SK-N-SH (cell line): ENCODE measurements at regions not wholly inside any gene's neighbourhood (a gene's known extent, or its start where the extent isn't known, plus 50 kb on each side); places are given as distances from the start of the nearest gene placed in this dataset.

Experiments used
- CTCF ChIA-PET: fragments of 300-600, 350-600 bp; formaldehyde crosslinking; extraction: SDS; loops from one replicate; lab custom pipeline; 2021; lab: Yijun Ruan, JAX
- POLR2A ChIA-PET: fragments of 350-600 bp; sonication (Branson Sonifier 250); formaldehyde crosslinking; extraction: SDS; loops from one replicate; lab custom pipeline; 2020; ENCODE audit warnings: antibody characterized with exemption, inconsistent platforms; lab: Yijun Ruan, JAX
- DNase-seq: peaks from one replicate; pipeline ENCODE4 v3.0.0; 2012
- H2AFZ ChIP-seq: fragments of 200-600 bp; sonication (generic); 2 replicates; pipeline ENCODE4 v1.8.1; 2016; ENCODE audit warnings: antibody characterized with exemption, mild to moderate bottlenecking, low read depth
- H3F3A ChIP-seq: fragments of 200-600 bp; sonication (generic); replicated peaks from 2 replicates; pipeline ENCODE3; 2016; ENCODE audit warnings: antibody characterized with exemption, mild to moderate bottlenecking; ENCODE audit not compliant: insufficient read depth
- H3K27ac ChIP-seq, 2 experiments: fragments of 200-500 bp in 1 of 2; fragments of 200-600 bp in 1 of 2; sonication (Bioruptor generic) in 1 of 2; sonication (generic), shearing (Covaris generic) in 1 of 2; 2 replicates each; pipeline versions ENCODE4 v1.5.1 to v1.6.1; 2014 to 2016; ENCODE audit warnings: low read depth in 2 of 2, inconsistent platforms in 1 of 2, low read length in 1 of 2, mild to moderate bottlenecking in 1 of 2, mixed read lengths in 1 of 2
- H3K27me3 ChIP-seq: fragments of 200-600 bp; sonication (generic), shearing (Covaris generic); 2 replicates; pipeline ENCODE4 v1.6.1; 2016; ENCODE audit warnings: mixed run types; ENCODE audit not compliant: insufficient read depth
- H3K36me3 ChIP-seq, 2 experiments: fragments of 200-500 bp in 1 of 2; fragments of 200-600 bp in 1 of 2; sonication (Bioruptor generic) in 1 of 2; sonication (generic) in 1 of 2; replicated peaks in 1 of 2; 2 replicates each; pipeline versions ENCODE3 to v1.5.1; 2014 to 2016; ENCODE audit warnings: low read length in 1 of 2, mild to moderate bottlenecking in 1 of 2; ENCODE audit not compliant: insufficient read depth in 2 of 2, control insufficient read depth in 1 of 2
- H3K4me1 ChIP-seq, 2 experiments: fragments of 200-500 bp in 1 of 2; fragments of 200-600 bp in 1 of 2; sonication (Bioruptor generic) in 1 of 2; sonication (generic), shearing (Covaris generic) in 1 of 2; 2 replicates each; pipeline versions ENCODE4 v1.5.1 to v1.6.1; 2014 to 2016; ENCODE audit warnings: low read depth in 1 of 2, low read length in 1 of 2, mixed run types in 1 of 2; ENCODE audit not compliant: insufficient read depth in 2 of 2, control insufficient read depth in 1 of 2
- H3K4me2 ChIP-seq: fragments of 200-600 bp; sonication (generic), shearing (Covaris generic); 2 replicates; pipeline ENCODE4 v1.6.1; 2017; ENCODE audit warnings: mixed run types
- H3K4me3 ChIP-seq, 2 experiments: fragments of 200-500 bp in 1 of 2; fragments of 200-600 bp in 1 of 2; sonication (Bioruptor generic) in 1 of 2; sonication (generic), shearing (Covaris generic) in 1 of 2; 2 replicates each; pipeline versions ENCODE4 v1.5.1 to v1.8.1; 2014 to 2016; ENCODE audit warnings: low read depth in 2 of 2, inconsistent platforms in 1 of 2, low read length in 1 of 2, mild to moderate bottlenecking in 1 of 2, mixed read lengths in 1 of 2, moderate library complexity in 1 of 2
- H3K79me2 ChIP-seq: fragments of 200-600 bp; sonication (generic); 2 replicates; pipeline ENCODE4 v1.8.1; 2017; ENCODE audit warnings: mild to moderate bottlenecking; ENCODE audit not compliant: insufficient read depth
- H3K9ac ChIP-seq: fragments of 200-600 bp; sonication (generic); 2 replicates; pipeline ENCODE4 v1.6.1; 2017; ENCODE audit warnings: mixed run types
- H3K9me2 ChIP-seq: fragments of 200-600 bp; sonication (generic); 2 replicates; pipeline ENCODE4 v1.6.1; 2017; ENCODE audit warnings: mixed run types
- H3K9me3 ChIP-seq: fragments of 200-600 bp; sonication (generic); 2 replicates; pipeline ENCODE4 v1.6.1; 2017; ENCODE audit warnings: mixed run types, mild to moderate bottlenecking, moderate library complexity
- H4K20me1 ChIP-seq: fragments of 200-600 bp; sonication (generic); 2 replicates; pipeline ENCODE4 v1.6.1; 2017; ENCODE audit warnings: mild to moderate bottlenecking, mixed run types; ENCODE audit not compliant: insufficient read depth
- ELF1 ChIP-seq: IDR thresholded peaks from 2 replicates; pipeline ENCODE4 v1.4.0; 2012
- FOXJ3 ChIP-seq: sonication (generic); formaldehyde crosslinking; IDR thresholded peaks from 2 replicates; pipeline ENCODE4 v1.5.1; 2020; ENCODE audit warnings: mild to moderate bottlenecking, missing genetic modification reagents
- FOXM1 ChIP-seq: IDR thresholded peaks from 2 replicates; pipeline ENCODE4 v1.4.0; 2012; ENCODE audit warnings: low read depth, mild to moderate bottlenecking
- MEF2A ChIP-seq: IDR thresholded peaks from 2 replicates; pipeline ENCODE4 v1.4.0; 2012; ENCODE audit warnings: low read depth, borderline replicate concordance
- NFIC ChIP-seq: IDR thresholded peaks from 2 replicates; pipeline ENCODE4 v1.4.0; 2012; ENCODE audit warnings: borderline replicate concordance
- POLR2AphosphoS5 ChIP-seq: IDR thresholded peaks from 2 replicates; pipeline ENCODE4 v1.6.1; 2012; ENCODE audit warnings: low read depth, low read length
- RAD21 ChIP-seq: IDR thresholded peaks from 2 replicates; pipeline ENCODE4 v1.6.1; 2012; ENCODE audit warnings: mild to moderate bottlenecking, low read length
- SMC3 ChIP-seq: IDR thresholded peaks from 2 replicates; pipeline ENCODE4 v1.6.1; 2012; ENCODE audit warnings: low read depth, low read length, improper control_type of control experiment
- TAF1 ChIP-seq: IDR thresholded peaks from 2 replicates; pipeline ENCODE4 v1.6.1; 2012; ENCODE audit warnings: low read depth, mild to moderate bottlenecking, low read length, moderate library complexity, borderline replicate concordance
- YY1 ChIP-seq: IDR thresholded peaks from 2 replicates; pipeline ENCODE4 v1.4.0; 2012; ENCODE audit warnings: low read depth, mild to moderate bottlenecking
- ZBTB33 ChIP-seq: IDR thresholded peaks from 2 replicates; pipeline ENCODE4 v1.4.0; 2012; ENCODE audit warnings: low read depth, borderline replicate concordance
- WGBS: methylation state at CpG from one replicate; pipeline ENCODE4 v1.1.6; 2017; ENCODE audit warnings: low lambda C conversion rate; 5-methylcytosine and 5-hydroxymethylcytosine counted together

GRCh38 chr2:8580316-8581233 lies 101.3 kb upstream of the ID2 start:
- H3K4me1 ChIP-seq: peaks cover 0 to 33% of the 10 kb centered on the region in 2 experiments; a peak in 1 of 4 replicates
- CTCF ChIA-PET: interaction anchor here (0.6 to 1.6 kb wide), 8 partner anchors 11 to 1153 kb away, joined by 3 to 5 read pairs (median 4); no protein-coding TSS in a partner anchor
- POLR2A ChIA-PET: interaction anchor here (0.7 kb wide), 1 partner anchor 104 kb away, joined by 3 read pairs; no protein-coding TSS in a partner anchor

DNA sequence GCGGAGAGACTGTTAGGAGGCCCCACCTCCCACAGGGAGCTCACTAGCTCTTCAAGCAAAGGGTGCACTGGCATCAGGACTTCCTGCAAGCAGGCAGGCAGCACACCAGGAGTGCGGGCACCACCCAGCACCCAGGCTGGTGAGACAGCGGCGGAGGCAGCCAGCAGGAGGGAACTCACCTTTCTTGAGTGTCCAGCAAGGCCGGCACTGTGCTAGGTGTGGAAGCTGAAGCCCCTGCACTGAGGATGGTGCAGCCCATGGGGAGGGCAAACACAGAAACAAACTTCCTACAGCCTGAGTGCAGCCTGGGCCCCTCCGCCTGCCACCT lies 100.7 kb upstream of the ID2 start:
- Histone ChIP-seq H3K36me3 (no peaks in the 10 kb centered on the region), H3K79me2 (no peaks in the 10 kb centered on the region), H3F3A (no peaks in the 10 kb centered on the region), H3K9me2 (no peaks in the 10 kb centered on the region), H3K27ac (no peak overlapping the region), H3K4me1 (peaks cover 0 to 28% of the 10 kb centered on the region in 2 experiments; a peak in 1 of 4 replicates), H3K9ac (no peak overlapping the region), H2AFZ (no peak overlapping the region), H3K9me3 (no peaks in the 10 kb centered on the region), H3K4me3 (no peak overlapping the region), H3K4me2 (no peak overlapping the region), H4K20me1 (no peaks in the 10 kb centered on the region), H3K27me3 (no peaks in the 10 kb centered on the region)
- DNase-seq: no peak
- ChIA-PET POLR2A (interaction anchor here (0.7 kb wide), 1 partner anchor 104 kb away, joined by 3 read pairs; no protein-coding TSS in a partner anchor), CTCF (interaction anchor here (1.0 to 1.4 kb wide), 7 partner anchors 10 to 1154 kb away, joined by 3 to 5 read pairs (median 3); no protein-coding TSS in a partner anchor)
- TF ChIP-seq FOXJ3 (0 out of 2 replicates have a peak, but pooled peaks have one; percentile 14), ELF1 (no peak)
- WGBS: 97% methylated on average over 6 of the region's 6 CpGs

More at GRCh38 chr2:8580316-8581233, 101.3 kb upstream of the ID2 start:
- no peak overlapping the region for H3K27ac ChIP-seq
- 77% methylated on average over 16 of the region's 16 CpGs for WGBS
- H3K9me3 ChIP-seq: no peaks in the 10 kb centered on the region
- no peaks in the 10 kb centered on the region for H3K79me2 ChIP-seq
- H2AFZ ChIP-seq: no peak overlapping the region
- no peaks in the 10 kb centered on the region for H3K36me3 ChIP-seq
- no peaks in the 10 kb centered on the region for H3K9me2 ChIP-seq
- H3F3A ChIP-seq: no peaks in the 10 kb centered on the region
- H3K9ac ChIP-seq: no peak overlapping the region
- no peaks in the 10 kb centered on the region for H4K20me1 ChIP-seq
- no peaks in the 10 kb centered on the region for H3K27me3 ChIP-seq
- no peak overlapping the region for H3K4me2 ChIP-seq
- no peak overlapping the region for H3K4me3 ChIP-seq
- no peak for TF ChIP-seq FOXM1
- no peak for TF ChIP-seq MEF2A
- no peak for TF ChIP-seq ELF1
- no peak for TF ChIP-seq POLR2AphosphoS5
- TF ChIP-seq NFIC: no peak
- no peak for TF ChIP-seq RAD21
- no peak for TF ChIP-seq YY1
- TF ChIP-seq SMC3: no peak
- no peak for TF ChIP-seq ZBTB33
- TF ChIP-seq TAF1: no peak
- DNase-seq: no peak
